ENCODE measurements at regions not wholly inside any gene's neighbourhood (a gene's known extent, or its start where the extent isn't known, plus 50 kb on each side); places are given as distances from the start of the nearest gene placed in this dataset.
"Not testable (repeated sequence)": the region's sequence is repeated elsewhere in the genome, so short reads cannot be mapped to it uniquely, and the experiment has no call there.

- TF ChIP-seq TCF7L2 (IDR thresholded peaks at IDR 0.05; ENCODE audit: low read depth, low read length); CTCF (IDR thresholded peaks at IDR 0.05); SIN3A (IDR thresholded peaks at IDR 0.05; ENCODE audit: borderline replicate concordance, insufficient read depth, low read depth, low read length); REST (IDR thresholded peaks at IDR 0.05; ENCODE audit: insufficient read depth in 1 of 2, low read depth in 2 of 2, low read length in 1 of 2); POLR2AphosphoS5 (IDR thresholded peaks at IDR 0.05; ENCODE audit: low read depth, low read length): not testable (repeated sequence)
These were observed 165.7 kb downstream of the CETN3 start for GRCh38 chr5:90243848-90244247.
